A673 (cell line): ENCODE measurements at regions not wholly inside any gene's neighbourhood (a gene's known extent, or its start where the extent isn't known, plus 50 kb on each side); places are given as distances from the start of the nearest gene placed in this dataset.

Experiments
- BruUV-seq: library from RNA; stranded (reverse); fragments of 400-500 nt; replicated peaks from 2 replicates; lab custom pipeline; 2021; lab: Mats Ljungman, UMichigan
- CTCF ChIA-PET: fragments of 300-600 bp; sonication (Branson Sonifier 250); formaldehyde crosslinking; loops from one replicate; lab custom pipeline; 2022; ENCODE audit warnings: antibody characterized with exemption; lab: Charles Lee
- POLR2A ChIA-PET: fragments of 300-600 bp; sonication (Branson Sonifier 250); formaldehyde crosslinking; loops from one replicate; lab custom pipeline; 2022; ENCODE audit warnings: antibody characterized with exemption; ENCODE audit not compliant: low non-redundant PET; lab: Charles Lee
- DNase-seq: peaks from one replicate; pipeline ENCODE4 v3.0.0-alpha.2; 2015; ENCODE audit warnings: low spot score
- H3K27ac ChIP-seq: fragments of 200-600 bp; sonication (generic); 2 replicates; pipeline ENCODE4 v1.5.1; 2016; ENCODE audit warnings: mixed run types, low read depth, mild to moderate bottlenecking, mixed read lengths, antibody characterized with exemption, low read length; ENCODE audit not compliant: poor library complexity, severe bottlenecking
- H3K27me3 ChIP-seq: fragments of 200-600 bp; sonication (generic); replicated peaks from 2 replicates; pipeline ENCODE4 v1.6.1; 2017; ENCODE audit warnings: mixed run types, low read depth, mild to moderate bottlenecking, mixed read lengths, antibody characterized with exemption, low read length; ENCODE audit not compliant: insufficient read depth, poor library complexity
- H3K36me3 ChIP-seq: fragments of 200-600 bp; sonication (generic); 2 replicates; pipeline ENCODE4 v1.6.1; 2016; ENCODE audit warnings: mixed run types, mild to moderate bottlenecking, mixed read lengths, antibody characterized with exemption, low read length; ENCODE audit not compliant: insufficient read depth, poor library complexity, severe bottlenecking
- H3K4me1 ChIP-seq: fragments of 200-600 bp; sonication (generic); 2 replicates; pipeline ENCODE4 v1.6.1; 2017; ENCODE audit warnings: mixed run types, mild to moderate bottlenecking, mixed read lengths, antibody characterized with exemption, low read length; ENCODE audit not compliant: insufficient read depth, poor library complexity, severe bottlenecking
- H3K4me3 ChIP-seq: fragments of 200-600 bp; sonication (generic); 2 replicates; pipeline ENCODE4 v1.5.1; 2016; ENCODE audit warnings: low read depth, mixed run types, mild to moderate bottlenecking, mixed read lengths, low read length; ENCODE audit not compliant: poor library complexity, severe bottlenecking
- H3K9me3 ChIP-seq: fragments of 200-600 bp; sonication (generic); 2 replicates; pipeline ENCODE4 v1.6.1; 2016; ENCODE audit warnings: mixed run types, low read depth, mild to moderate bottlenecking, mixed read lengths, antibody characterized with exemption, low read length; ENCODE audit not compliant: poor library complexity, severe bottlenecking
- EZH2 ChIP-seq: fragments of 200-600 bp; sonication (generic); IDR thresholded peaks from 2 replicates; pipeline ENCODE4 v1.6.1; 2017; ENCODE audit warnings: borderline replicate concordance, low read depth, mild to moderate bottlenecking, mixed read lengths, antibody characterized with exemption, low read length; ENCODE audit not compliant: poor library complexity, severe bottlenecking
- intact Hi-C: fragments of 100-400 bp; cut with micrococcal nuclease; formaldehyde crosslinking; loops from one replicate; pipeline ENCODE4 v1.10.0; 2022; ENCODE audit not compliant: unreplicated experiment
- TF ChIP-seq, protein P1 (sequence below): fragments of 300-800, 200-600 bp; sonication (generic); conservative IDR thresholded peaks from 2 replicates; pipeline ENCODE4 v1.5.1; 2017; ENCODE audit warnings: low read depth, mild to moderate bottlenecking, antibody characterized with exemption, low read length, moderate library complexity, mixed read lengths

DNA sequence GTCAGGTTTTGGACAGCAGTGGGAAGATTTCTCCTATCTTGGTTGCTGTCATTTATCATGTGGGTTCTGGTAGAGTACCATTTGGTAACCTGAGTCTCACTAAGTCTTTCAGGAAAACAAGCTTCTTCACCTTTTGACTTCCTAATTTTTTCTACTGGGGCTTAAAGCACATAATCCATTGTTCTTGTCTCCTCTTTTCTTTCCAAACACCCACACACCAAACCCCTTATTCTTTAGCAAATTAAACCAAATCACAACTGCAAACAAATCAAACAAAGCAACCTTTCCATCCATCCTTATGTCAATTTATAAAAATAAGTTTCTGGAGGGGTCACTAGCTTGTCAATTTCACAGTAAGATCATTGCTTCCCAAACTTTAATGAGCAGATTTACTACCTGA lies 84.1 kb downstream of the ATP23 start:
- intact Hi-C loops: no loop called here
- Histone ChIP-seq H3K9me3 (no peaks in the 10 kb centered on the region), H3K27me3 (no peaks in the 10 kb centered on the region), H3K36me3 (no peaks in the 10 kb centered on the region), H3K27ac (no peak overlapping the region), H3K4me1 (no peaks in the 10 kb centered on the region), H3K4me3 (no peak overlapping the region)
- CTCF ChIA-PET: no interaction called here
- no peak for TF ChIP-seq EZH2
- TF ChIP-seq, protein P1, sequence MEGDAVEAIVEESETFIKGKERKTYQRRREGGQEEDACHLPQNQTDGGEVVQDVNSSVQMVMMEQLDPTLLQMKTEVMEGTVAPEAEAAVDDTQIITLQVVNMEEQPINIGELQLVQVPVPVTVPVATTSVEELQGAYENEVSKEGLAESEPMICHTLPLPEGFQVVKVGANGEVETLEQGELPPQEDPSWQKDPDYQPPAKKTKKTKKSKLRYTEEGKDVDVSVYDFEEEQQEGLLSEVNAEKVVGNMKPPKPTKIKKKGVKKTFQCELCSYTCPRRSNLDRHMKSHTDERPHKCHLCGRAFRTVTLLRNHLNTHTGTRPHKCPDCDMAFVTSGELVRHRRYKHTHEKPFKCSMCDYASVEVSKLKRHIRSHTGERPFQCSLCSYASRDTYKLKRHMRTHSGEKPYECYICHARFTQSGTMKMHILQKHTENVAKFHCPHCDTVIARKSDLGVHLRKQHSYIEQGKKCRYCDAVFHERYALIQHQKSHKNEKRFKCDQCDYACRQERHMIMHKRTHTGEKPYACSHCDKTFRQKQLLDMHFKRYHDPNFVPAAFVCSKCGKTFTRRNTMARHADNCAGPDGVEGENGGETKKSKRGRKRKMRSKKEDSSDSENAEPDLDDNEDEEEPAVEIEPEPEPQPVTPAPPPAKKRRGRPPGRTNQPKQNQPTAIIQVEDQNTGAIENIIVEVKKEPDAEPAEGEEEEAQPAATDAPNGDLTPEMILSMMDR: no peak
- no TSS peak for BruUV-seq
- POLR2A ChIA-PET: no interaction called here
- no peak for DNase-seq

DNA sequence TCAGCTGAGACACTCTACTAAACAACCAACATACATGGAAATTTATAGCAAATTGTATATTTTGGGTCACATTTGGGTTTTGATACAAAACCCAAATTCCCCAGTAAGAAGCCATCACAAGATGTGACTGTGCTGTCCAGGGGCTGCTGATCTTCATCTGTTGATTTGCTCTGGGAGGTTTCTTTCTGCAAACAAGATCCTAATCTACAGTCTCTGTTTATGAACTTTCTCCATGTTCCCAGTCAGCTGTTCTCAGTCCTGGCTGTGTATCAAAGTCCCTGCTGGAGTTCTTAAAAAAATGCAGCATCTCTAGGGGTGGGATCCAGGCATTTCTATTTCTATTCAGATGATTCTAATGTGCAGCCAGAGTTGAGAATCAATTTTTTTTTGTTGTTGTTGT lies 85.1 kb downstream of the ATP23 start:
- Histone ChIP-seq H3K9me3 (no peaks in the 10 kb centered on the region), H3K4me1 (no peaks in the 10 kb centered on the region), H3K36me3 (no peaks in the 10 kb centered on the region), H3K27ac (no peak overlapping the region), H3K27me3 (no peaks in the 10 kb centered on the region), H3K4me3 (no peak overlapping the region)
- ChIA-PET CTCF (no interaction called here), POLR2A (no interaction called here)
- no TSS peak for BruUV-seq
- intact Hi-C loops: no loop called here
- DNase-seq: no peak
- TF ChIP-seq, protein P1: no peak
- TF ChIP-seq EZH2: no peak

DNA sequence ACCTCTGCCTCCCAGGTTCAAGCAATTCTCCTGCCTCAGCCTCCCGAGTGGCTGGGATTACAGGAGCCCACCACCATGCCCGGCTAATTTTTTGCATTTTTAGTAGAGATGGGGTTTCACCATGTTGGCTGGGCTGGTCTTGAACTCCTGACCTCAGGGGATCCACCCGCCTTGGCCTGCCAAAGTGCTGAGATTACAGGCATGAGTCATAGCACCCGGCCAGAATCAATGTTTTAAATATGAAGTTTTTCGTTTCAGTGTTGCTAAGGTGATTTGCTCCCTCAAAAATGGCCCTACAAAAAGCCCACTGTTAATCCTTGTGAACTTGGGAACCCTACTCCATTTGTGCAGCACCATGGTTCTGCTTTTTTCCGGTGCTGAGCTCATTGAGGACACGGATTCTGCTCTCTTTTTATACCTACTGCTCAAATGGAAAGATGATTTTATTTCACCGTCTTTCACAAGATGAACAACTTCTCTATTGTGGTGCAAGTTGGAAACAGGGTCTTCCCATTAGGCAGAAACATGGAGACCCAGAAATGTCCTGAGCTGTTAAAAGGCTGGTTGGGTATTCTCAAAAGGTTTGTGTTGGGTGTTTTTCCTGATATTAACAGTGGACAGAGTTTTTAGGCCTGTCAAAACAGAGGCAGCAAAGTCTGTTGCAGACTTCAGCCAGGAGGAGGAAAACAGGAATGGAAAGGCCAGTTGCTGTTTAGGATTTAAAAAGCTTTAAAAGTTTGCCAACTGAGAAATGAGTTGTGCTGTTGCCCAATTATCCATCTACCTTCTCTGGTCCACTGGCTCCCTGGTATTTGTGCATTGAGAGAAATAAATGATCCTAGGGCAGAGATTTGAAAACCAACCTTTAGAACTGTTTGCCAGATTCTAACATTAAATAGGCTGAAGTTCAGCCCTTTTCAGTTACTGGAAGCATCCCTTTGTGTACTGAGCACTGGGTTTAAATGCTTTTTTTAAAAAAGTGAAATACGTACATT lies 85.8 kb downstream of the ATP23 start:
- H3K36me3 ChIP-seq: no peaks in the 10 kb centered on the region
- BruUV-seq: no TSS peak
- TF ChIP-seq EZH2: no peak
- TF ChIP-seq, protein P1: no peak
- CTCF ChIA-PET: no interaction called here
- DNase-seq: no peak
- no peaks in the 10 kb centered on the region for H3K9me3 ChIP-seq
- no peaks in the 10 kb centered on the region for H3K27me3 ChIP-seq
- no peaks in the 10 kb centered on the region for H3K4me1 ChIP-seq
- no peak overlapping the region for H3K4me3 ChIP-seq
- intact Hi-C loops: no loop called here
- no peak overlapping the region for H3K27ac ChIP-seq
- POLR2A ChIA-PET: no interaction called here
